GDM1 (cell line): ENCODE measurements at regions not wholly inside any gene's neighbourhood (a gene's known extent, or its start where the extent isn't known, plus 50 kb on each side); places are given as distances from the start of the nearest gene placed in this dataset.

ENCODE experiments used
- DNase-seq: peaks from one replicate; lab custom pipeline; 2025; lab: John Stamatoyannopoulos, UW

DNA sequence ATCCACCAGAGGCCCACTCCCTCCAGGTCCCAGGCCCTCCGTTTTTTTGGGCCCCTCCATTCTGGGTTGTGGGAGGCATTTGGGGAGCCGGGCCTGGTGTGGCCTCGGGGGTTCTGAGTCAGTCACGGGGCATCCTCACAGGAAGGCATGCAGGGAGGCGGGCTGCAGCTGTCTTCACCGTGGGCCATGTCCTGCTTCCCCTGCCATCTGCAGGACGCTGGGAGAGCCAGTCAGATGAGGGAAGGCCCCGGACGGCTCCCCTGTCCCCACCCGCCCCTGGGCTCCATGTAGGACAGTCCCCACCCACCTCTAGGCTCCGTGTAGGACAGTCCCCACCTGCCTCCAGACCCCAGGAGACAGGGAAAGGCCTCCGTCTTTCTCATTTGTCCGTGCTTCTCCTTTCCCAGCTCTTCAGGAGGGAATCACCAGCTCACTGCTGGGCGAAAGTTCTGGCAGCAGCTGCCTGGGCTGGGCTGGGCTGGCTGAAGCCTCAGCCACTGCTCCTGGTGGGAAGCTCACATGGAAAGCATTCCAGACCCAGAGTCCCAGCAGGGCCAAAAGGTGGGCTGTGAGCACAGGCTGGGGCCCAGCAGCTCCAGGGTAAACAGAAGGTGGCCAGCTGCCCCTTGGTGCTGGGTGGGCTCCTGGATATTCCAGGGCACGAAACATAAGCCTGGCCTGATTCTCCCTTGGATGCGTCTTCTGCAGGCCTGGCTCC lies 217.8 kb downstream of the KIF26A start:
- DNase-seq: no peak

DNA sequence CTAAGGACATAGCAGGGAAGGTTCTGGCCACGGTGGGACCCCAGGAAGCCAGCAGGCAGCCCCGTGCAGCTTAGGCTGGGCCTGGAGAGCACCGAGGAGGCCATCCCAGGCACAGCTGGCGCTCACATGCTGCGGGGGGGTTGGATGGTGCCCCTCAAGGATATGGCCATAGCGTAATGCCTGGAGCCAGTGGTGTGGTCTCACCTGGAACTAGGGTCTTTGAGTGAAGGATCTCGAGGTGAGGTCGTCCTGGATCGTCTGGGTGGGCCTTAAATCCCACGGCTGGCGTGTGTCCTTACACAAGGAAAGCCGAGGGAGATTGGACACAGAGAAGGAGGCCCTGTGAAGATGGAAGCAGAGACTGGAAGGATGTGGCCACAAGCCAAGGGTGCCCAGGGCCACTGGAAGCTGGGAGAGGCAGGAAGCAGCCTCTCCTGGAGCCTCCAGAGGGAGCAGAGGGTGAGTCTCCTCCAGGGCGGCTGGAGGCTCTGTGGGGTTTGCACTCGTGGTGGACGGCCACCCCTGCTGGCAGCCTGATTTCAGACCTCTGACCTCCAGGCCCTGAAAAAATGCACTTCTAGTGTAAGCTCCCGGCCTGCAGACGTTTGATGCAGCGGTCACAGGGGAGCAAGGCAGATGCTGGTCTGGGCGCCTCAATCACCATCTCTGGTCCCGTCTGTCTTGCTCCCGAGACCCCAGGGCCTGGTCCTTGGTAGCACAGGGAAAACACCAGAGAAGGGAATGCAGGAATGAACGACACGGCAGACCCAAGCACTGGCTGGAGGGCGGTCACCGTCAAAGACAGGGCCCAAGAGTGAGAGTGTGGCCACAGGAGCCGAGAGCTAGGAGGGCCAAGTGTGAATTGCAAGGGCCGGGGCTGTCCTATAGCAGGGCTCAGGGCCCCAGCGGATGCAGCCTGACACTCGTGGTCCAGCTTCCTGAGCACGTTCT lies 218.6 kb downstream of the KIF26A start:
- no peak for DNase-seq

DNA sequence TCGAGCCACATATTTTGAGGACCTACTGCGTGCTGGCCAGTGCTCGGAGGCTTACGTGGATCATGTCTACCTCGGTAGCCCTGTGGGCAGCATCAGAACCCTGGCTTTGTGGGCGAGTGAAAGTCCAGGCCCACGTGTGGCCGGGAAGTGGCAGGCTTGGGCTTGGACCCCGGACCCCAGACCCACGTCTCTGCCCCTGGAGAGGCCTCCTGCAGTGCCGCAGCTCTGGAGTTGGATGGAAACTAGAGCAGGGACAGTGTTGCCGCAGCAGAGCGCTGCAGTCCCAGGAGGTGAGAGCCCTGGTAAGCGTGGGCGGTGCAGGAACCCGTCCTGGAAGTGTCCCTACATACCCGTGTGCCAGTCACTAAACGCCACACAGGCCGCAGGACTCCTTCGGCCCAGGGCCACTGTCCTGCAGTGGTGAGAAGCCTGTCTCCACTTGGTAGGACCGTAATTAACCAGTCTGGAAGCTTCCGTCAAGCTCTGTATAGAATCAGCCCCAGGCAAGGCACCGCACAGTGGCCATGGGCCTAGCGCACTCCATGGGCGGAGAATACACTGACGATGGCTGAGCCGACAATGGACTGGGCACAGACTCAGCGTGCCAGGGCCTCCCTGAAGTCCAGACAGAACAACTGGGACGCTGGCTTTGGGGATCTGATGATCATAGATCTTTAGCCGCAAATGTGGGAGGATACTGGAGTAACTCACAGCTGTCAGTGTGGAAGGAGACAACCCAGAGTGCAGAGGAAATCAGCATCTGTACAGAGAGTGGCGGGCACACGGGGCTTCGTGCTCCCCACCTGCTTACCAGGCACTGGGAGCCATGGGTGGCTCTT lies 219.5 kb downstream of the KIF26A start:
- no peak for DNase-seq

DNA sequence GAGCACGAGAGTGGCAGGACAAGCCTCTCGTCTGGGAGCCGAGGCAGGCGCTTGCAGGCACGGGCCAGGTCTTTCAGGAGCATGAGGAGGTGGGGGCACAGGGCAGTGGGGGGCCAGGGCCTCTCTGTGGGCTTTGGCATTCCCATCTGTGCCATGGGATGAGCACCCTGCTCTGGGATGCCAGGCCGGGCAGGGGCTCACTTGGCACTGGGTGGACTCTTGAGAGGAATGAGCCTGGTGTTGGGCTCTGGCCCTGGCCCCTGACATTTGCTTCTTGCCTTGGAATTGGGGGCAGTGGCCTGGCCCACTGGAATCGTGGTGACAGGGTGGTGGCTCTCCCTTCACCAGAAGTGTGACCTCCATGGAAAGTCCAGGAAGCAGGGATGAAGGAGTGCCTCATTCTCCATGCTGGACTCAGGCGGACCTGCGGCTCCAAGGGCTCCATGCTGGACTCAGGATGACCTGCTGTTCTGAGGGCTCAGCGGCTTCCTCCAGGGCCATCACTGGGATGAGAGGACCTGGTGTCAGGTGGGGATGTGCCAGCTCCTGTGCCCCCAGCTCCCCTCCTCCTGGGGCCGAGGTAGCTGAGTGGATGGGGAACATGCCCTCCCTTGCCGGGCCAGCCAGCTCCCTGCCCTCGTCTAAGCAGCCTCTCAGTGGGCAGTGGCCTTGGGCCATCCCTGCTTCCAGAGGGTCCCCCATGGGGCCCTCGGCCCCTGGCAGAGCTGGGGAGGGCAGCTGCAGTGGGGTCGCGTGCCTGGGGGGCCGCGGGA lies 220.3 kb downstream of the KIF26A start:
- no peak for DNase-seq

DNA sequence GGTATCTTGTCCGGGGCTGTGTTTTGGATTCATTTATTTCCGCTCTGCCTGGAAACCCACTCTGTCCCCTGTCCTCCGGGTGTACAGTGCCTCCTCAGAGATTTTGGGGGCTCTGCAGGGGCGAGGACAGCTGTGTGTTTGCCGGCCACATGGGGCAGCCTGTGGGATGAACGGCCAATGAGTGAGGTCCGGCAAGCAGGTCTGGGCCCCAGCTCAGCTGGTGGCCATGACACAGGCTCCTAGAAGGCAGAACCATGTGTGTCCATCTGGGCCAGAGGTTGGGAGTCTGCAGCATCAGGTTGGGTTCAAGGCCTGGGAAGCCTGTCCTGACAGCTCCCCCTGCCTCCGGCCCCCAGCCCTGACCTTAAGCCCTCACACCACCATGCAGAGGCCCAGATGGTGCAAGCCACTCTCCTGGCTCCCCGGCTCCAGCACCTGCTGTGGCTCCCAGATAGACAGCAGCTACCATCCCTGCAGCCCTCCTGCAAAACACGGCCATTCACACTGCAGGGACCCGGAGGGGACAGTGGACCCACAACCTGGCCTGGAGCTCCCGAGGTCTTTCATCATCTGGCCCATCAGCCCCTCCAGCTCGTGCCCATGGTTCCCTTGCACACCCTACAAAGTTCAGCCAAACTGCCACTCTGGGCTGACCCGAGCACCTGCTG lies 220.1 kb upstream of the C14orf180 start:
- no peak for DNase-seq

DNA sequence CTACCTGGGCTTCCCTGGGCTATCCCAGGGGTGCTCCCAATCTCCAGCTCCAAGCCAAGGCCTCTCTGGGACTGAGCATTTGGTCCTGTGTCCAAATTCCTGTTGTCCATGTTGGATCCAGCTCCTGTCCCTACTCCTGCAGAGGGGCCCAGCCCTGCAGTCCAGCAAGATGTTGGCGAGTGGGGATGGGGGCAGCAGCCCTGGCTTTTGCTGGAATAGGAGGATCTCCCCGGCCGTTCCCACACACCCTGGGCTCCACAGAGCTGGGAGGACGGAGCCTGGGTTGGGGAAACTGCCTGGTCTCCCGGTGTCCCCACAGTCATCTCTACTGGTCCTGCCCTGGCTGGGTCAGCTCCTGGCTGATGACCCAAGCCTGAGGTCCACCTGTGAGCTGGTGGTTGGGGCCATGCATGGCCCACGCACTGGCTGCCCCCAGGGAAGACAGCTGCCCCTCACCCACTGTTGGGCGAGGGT lies 219.6 kb upstream of the C14orf180 start:
- no peak for DNase-seq

DNA sequence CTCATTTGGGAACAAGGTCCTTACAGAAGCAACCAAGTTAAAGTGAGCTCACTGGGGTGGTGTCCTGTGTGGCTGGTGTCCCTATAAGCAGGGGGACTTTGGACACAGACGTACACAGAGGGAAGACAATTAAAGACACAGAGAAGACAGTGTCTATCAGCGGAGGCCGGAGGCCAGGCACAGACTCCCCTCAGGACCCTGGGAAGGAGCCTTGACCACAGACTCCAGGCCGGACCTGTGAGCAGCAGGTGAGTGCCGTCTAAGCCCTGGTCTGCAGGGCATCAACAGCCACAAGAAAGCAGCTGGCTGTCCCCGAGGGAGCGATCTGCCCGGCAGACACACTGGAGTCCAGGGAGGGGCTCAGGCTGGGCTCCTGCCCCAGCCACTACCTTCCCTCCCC lies 219.1 kb upstream of the C14orf180 start:
- no peak for DNase-seq

DNA sequence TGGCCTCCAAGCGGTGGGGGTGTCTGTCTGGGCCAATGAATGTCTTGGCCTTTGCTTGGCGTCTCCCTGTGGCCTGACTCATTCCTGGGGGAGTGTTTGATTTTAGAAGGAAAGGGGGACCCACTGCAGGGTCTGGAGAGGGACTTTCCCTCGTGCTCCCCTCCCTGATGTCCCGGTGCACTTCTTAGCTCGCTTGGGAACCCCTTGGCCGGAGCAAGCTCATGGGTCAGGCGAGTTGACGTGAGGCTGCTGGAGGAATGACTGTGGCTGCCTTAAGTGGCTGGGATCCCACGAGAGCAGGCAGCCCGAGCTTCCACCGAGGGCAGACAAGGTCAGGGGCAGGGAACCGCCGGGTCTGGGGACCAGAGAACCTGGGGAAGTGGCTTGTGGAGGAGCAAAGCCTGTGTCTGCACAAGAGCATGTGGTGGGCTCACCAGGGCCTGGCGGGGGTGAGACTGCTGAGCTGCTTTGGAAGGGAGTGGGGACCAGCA lies 218.4 kb upstream of the C14orf180 start:
- DNase-seq: no peak

DNA sequence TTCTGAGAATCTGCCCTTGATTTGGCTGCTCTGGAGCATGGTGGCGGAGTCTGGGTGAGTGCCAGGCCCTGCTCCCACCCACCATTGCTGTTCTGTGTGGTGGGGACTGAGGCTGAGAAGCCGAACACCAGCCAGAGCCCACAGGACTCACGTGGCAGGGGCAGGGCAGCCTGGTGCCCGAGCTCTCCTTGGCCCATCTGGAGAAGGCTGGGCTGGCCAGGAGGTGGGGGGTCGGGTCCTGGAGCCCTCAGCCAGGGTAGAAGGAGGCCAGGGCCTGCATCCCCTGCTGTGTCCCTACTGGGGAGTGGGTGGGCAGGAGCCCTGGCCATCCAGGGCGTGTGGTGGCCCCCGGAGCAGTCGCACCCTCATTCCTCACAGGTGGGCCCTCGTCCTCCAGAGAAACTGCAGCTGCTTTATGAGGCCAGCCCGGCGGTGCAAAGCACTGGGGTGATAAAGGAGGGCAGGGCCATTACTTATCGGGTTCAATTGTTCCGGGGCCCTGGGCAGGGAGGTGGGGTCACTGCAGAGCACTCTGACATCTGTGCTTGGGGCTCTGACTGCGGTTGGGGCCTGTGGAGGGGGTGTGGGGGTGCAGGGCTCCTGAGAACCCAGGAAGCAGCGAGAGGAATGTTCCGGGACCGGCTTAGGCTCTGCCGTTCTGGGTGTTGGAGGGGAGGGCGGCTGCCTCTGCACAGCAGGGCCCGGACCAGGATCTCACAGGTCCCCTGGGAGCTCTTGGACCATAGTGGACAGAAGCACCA lies 217.5 kb upstream of the C14orf180 start:
- DNase-seq: no peak

DNA sequence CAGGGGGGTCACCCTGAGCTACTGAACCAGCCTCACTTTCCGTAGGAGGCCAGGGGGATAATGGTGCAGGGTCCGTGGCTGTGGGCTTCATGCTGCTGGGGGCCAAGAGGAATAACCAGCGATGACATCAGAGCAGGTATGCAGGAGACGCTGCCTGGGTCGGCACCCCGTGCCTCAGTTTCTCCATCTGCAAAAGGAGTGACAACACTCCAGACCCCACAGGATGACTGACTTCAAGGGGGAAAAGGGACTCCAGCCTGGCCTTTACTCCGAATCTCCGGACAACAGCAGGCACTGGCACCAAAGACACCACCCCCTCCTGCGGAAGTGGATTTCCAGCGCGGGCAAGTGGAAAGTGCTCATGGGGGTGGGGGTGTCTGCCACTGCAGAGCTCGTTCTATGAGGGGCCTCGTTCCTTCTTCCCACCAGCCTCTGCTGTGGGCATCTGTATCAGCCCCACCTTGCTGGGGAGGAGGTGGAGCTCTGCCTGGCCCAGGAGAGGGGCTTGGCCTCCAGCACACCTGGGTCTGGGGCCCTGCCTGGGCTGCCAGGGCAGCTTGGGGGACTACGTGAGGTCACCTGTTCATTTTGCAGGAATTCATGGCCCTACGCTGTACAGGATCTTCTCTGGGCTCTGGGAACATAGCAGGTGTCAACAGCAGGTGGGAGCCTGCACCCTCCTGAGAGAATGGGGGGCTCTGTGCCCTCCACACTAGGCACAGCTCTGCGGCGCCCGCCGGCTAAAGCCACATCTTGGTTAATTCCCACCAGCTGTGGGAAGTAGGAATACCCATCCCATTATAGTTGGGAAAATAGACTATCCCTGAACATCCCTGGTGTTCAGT lies 216.6 kb upstream of the C14orf180 start:
- no peak for DNase-seq

DNA sequence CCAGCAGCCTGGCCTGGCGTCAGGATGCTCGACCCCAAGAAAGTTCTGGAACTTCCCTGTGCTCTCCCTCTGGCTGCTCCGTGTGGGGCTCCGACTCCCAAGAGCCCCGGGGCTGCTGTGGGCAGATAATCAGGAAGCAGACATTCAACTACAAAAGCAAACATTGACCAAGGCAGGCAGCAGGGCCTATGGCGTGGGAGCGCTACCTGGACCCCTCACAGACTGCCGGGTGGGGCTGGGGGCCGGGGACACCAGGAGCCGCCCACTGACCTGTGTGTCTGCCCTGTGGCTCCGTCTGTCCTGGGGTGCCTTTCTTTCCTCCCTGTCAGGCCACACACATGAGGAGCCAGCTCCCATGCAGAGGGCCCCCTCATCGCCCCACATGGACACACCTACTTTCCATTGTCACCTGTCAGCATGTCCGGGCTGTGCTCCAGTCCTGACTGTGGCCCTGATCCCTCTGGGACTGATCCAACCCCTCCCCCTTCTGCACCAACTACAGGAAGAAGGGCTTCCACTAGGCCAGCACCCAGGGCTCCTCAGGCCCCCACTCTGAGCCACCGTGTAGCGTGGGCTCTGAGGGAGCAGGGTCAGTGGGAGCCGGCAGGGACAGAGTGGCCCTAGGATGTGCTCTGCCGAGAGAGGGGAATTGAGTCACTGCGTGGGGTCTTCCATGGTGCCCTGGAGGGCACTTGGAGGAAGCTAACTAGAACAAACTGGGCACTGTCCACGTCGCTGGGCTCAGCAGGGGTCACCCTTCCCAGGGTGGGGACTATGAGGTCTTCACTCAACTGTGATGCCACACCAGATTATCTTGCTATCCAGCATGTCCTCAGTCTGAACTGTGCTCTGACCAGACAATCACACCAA lies 215.4 kb upstream of the C14orf180 start:
- no peak for DNase-seq

DNA sequence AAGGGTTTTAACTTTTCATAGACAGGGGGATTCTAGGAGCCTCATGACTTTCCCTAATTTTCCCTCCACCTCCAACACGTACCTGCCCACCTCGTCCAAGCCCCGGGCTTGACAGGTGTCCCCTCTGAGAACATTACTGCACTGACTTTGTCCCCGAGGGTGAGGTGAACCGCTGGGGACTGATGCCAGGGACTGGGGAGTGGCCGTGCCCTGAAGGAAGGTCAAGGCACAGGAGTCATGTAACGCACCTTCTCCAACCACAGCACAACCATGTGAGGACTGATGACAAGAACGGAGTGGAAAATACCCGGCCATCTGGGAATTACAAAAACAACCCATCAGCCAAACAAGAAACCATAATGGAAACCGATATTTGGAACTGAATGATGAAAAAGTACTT lies 214.7 kb upstream of the C14orf180 start:
- DNase-seq: no peak

DNA sequence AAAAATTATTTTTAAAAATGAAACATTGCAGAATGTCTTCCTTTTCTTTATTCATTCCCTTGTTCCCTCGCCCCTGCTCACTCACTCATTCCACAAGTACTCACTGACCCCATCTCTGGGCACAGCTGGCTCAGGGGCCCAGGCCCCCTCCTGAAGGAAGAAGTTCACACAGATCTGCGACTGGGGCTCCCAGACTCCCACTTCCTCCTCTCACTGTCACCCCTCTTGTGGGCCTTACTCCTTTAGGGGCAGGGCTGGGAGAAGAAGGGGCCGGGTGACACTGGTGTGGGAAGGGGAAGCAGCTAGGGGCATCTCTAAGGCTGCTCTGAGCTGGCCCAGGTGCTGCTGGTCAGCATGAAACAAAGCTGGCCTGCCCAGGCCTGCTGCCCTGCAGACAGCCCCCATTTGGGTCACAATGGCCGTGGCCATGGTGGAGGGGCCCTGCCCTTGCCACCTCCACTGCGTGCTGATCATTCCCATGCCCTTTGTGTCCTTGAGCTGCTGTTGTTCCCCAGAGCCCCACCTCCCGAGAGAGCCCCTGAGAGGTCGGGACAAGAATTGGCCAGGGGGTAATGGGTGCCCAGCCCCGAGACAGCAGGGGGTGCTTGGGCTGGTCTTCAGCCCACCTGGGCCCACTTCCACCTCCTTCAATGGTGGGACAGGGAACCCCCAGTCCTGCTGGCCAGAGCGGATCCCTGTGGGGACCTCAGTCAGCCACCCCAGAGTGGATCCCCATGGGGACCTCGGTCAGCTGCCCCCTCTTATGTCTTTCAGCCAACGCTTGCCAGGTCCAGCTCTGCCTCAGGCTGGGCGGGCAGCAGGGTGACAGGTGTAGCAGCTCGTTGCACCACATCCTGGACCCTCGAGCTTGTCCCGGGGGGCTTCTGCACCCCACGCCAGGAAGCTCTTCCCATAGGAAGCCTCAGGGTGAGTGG lies 212.4 kb upstream of the C14orf180 start:
- no peak for DNase-seq

DNA sequence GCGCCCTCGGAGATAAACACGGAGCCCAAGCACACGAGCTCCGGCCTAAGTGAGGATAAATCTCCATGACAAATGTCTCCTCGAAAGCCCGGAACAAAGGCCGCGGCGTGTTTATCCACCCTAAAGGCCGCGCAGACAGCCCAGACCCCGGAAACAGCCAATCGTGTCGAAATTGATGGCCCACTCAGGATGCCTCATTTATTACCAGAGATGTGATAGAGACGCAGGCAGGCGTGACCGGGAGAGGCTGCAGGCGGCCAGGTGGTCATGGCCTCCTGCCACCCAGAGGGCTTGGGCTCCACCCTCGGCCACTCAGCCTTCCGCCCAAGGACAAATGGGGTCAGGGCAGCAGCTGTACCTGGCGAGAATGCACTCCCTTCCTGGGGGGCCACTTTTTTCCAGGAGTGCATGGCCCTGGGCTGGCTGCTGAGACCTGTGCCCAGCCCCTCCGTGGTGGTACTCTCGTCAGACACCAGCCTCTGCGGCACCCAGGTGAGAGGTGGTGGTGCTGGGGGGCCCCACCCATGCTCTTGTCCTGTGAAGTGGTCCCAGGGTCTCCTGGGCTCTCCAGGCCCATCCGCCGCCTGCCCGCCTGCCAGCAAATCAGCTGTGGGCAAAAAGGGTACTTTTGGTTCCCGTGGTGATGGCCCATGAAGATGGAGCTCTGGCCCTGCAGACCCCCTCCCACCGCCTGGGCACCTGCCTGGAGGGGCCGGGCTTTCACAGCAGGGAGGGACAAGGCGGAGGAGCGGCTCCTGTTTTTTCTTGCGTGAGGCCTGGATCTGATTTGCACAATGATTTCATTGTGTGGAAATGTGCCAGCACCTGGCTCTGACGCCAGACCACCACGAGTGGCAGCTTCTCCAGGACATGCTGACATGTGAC lies 211.5 kb upstream of the C14orf180 start:
- no peak for DNase-seq

DNA sequence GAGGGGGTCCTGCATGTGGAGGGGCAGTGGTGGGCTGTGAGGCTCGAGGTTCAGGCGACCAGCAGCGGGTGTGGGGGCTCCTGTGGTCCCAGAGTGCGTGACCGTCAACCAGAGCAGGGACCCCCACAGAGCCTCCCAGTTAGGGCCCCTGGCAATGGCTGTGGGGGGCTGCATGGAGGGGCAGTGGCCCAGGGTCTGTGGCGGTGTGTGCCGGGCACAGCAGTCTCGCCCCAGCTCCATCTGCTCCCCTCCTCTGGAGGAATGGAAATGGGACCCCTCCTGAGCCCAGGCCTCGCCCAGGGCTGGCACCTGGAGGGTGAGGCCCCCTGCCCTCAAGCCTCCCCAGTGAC lies 210.8 kb upstream of the C14orf180 start:
- no peak for DNase-seq

DNA sequence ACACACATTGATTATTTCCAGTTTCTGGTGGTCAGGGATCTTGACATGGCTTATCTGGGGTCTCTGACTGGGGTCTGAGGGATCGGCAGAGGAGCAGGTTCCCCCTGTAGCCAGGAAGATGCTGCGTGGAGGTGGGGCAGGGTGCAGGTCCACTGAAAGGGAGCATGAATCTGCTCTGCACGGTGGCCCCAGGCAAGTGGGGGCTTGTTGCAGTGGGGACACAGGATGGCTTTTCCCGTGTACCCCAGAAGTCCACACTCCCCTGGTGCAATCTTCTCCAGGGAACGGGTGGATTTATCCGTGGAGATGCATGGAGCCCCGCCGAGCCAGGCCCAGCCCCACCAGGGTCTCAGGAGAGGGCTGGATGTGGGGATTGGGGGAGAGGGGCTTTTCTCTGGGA lies 210.4 kb upstream of the C14orf180 start:
- DNase-seq: no peak
